GM23338 (cell line): ENCODE measurements at regions not wholly inside any gene's neighbourhood (a gene's known extent, or its start where the extent isn't known, plus 50 kb on each side); places are given as distances from the start of the nearest gene placed in this dataset.

ENCODE experiments used
- CTCF ChIP-seq, 2 experiments: fragments of 200-600 bp in 1 of 2; sonication (generic) in 1 of 2; conservative IDR thresholded peaks; 2 replicates each; pipeline versions ENCODE4 v1.5.1 to v1.6.1; 2016 to 2017; ENCODE audit warnings: antibody characterized with exemption in 2 of 2, low read depth in 2 of 2, mild to moderate bottlenecking in 2 of 2, moderate library complexity in 1 of 2
- EZH2 ChIP-seq: fragments of 200-600 bp; sonication (generic); IDR thresholded peaks from one replicate; pipeline ENCODE4 v1.8.0; 2017; ENCODE audit warnings: antibody characterized with exemption, mild to moderate bottlenecking, low read depth; ENCODE audit not compliant: unreplicated experiment
- JUNB ChIP-seq: IDR thresholded peaks from one replicate; pipeline ENCODE4 v1.6.1; 2016; ENCODE audit warnings: antibody characterized with exemption; ENCODE audit not compliant: unreplicated experiment
- POLR2AphosphoS5 ChIP-seq: IDR thresholded peaks from 2 replicates; pipeline ENCODE4 v1.6.1; 2016; ENCODE audit warnings: antibody characterized with exemption, low read depth
- STAT1 ChIP-seq: IDR thresholded peaks from one replicate; pipeline ENCODE4 v1.6.1; 2016; ENCODE audit warnings: antibody characterized with exemption; ENCODE audit not compliant: unreplicated experiment
- TF ChIP-seq, protein P1 (sequence below): IDR thresholded peaks from one replicate; pipeline ENCODE4 v1.6.1; 2018; ENCODE audit warnings: antibody characterized with exemption; ENCODE audit not compliant: unreplicated experiment

DNA sequence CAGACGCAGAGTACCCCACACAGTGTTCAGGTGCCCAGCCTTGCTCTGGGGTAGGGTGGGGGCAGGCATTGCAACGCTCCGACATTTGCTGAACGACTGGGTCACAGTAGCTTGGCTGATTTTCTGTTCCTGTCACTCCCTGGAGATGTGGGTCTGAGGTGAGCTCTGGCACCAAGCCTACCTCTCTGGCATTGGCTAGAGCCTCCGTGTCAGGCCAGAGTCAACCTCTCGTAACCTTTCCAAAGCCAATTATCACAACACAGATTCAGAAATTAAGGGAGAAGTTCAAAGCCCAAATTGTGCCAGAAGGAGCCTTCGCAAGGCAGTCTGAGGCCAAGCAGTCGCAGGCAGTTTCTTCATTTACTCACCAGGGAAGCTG, 117.2 kb downstream of the IRS2 start:
- TF ChIP-seq CTCF (conservative IDR thresholded peaks at IDR 0.05; ENCODE audit: low read depth in 2 of 2), result no peak
- no peak for TF ChIP-seq JUNB
- TF ChIP-seq, protein P1, sequence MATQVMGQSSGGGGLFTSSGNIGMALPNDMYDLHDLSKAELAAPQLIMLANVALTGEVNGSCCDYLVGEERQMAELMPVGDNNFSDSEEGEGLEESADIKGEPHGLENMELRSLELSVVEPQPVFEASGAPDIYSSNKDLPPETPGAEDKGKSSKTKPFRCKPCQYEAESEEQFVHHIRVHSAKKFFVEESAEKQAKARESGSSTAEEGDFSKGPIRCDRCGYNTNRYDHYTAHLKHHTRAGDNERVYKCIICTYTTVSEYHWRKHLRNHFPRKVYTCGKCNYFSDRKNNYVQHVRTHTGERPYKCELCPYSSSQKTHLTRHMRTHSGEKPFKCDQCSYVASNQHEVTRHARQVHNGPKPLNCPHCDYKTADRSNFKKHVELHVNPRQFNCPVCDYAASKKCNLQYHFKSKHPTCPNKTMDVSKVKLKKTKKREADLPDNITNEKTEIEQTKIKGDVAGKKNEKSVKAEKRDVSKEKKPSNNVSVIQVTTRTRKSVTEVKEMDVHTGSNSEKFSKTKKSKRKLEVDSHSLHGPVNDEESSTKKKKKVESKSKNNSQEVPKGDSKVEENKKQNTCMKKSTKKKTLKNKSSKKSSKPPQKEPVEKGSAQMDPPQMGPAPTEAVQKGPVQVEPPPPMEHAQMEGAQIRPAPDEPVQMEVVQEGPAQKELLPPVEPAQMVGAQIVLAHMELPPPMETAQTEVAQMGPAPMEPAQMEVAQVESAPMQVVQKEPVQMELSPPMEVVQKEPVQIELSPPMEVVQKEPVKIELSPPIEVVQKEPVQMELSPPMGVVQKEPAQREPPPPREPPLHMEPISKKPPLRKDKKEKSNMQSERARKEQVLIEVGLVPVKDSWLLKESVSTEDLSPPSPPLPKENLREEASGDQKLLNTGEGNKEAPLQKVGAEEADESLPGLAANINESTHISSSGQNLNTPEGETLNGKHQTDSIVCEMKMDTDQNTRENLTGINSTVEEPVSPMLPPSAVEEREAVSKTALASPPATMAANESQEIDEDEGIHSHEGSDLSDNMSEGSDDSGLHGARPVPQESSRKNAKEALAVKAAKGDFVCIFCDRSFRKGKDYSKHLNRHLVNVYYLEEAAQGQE, result no peak
- TF ChIP-seq STAT1, result no peak
- no peak for TF ChIP-seq POLR2AphosphoS5
- no peak for TF ChIP-seq EZH2
